Effector memory CD8-positive, alpha-beta T cell (primary cell): ENCODE measurements at regions not wholly inside any gene's neighbourhood (a gene's known extent, or its start where the extent isn't known, plus 50 kb on each side); places are given as distances from the start of the nearest gene placed in this dataset.

Experiments used
- ATAC-seq: fragments of 150-1000 bp; cut with Tn5 transposase; replicated peaks from 2 replicates; pipeline ENCODE4 v1.10.0; 2021; ENCODE audit warnings: mild to moderate bottlenecking, moderate library complexity
- DNase-seq, 3 experiments: peaks; one replicate each; pipeline ENCODE4 v3.0.0; 2021
- H3K27ac Mint-ChIP-seq, 2 donors: one replicate each; pipeline ENCODE4 v1.8.0; 2022; ENCODE audit warnings: mild to moderate bottlenecking in 2 of 2, mixed read lengths in 2 of 2, moderate library complexity in 2 of 2
- H3K27me3 Mint-ChIP-seq, 2 donors: one replicate each; pipeline ENCODE4 v1.8.0; 2022; ENCODE audit warnings: mixed read lengths in 2 of 2
- H3K36me3 Mint-ChIP-seq: one replicate; pipeline ENCODE4 v1.8.0; 2022; ENCODE audit warnings: mild to moderate bottlenecking, moderate library complexity, mixed read lengths; ENCODE audit not compliant: insufficient read depth
- H3K4me1 Mint-ChIP-seq, 2 donors: one replicate each; pipeline ENCODE4 v1.8.0; 2022; ENCODE audit warnings: low read depth in 2 of 2, mixed read lengths in 2 of 2
- H3K4me3 Mint-ChIP-seq, 2 donors: one replicate each; pipeline ENCODE4 v1.8.0; 2022; ENCODE audit warnings: mild to moderate bottlenecking in 2 of 2, mixed read lengths in 2 of 2, moderate library complexity in 2 of 2
- H3K9me3 Mint-ChIP-seq, 2 donors: one replicate each; pipeline ENCODE4 v1.8.0; 2022; ENCODE audit warnings: mixed read lengths in 2 of 2

DNA sequence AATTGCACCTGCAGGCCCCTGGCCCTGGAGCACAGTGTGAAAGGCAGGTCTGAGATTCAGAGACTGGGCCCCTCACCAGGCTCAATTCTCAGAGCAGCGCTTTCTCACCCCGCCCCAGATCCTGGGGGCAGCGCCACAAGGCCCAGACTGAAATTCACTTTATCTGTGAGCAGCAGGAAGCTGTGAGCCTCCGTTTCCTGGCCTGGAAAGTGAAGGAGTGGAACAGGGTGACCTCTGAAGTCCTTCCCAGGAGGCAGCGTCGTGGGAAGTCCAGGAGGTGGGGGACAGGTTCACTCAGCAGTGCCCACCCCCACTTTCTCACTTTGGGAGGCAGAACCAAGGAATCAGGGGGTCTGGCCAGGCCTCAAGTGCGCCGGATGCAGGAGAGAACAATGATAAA, 235.4 kb downstream of the NDUFA10 start:
- H3K4me3 Mint-ChIP-seq, result no peak overlapping the region
- DNase-seq, result no peak
- no peaks in the 10 kb centered on the region for H3K4me1 Mint-ChIP-seq
- peaks cover 3 to 9% of the 10 kb centered on the region in 2 donors for H3K9me3 Mint-ChIP-seq
- no peak overlapping the region for H3K27ac Mint-ChIP-seq
- H3K36me3 Mint-ChIP-seq, result no peaks in the 10 kb centered on the region
- peaks cover 13 to 38% of the 10 kb centered on the region in 2 donors for H3K27me3 Mint-ChIP-seq
- no peak for ATAC-seq

DNA sequence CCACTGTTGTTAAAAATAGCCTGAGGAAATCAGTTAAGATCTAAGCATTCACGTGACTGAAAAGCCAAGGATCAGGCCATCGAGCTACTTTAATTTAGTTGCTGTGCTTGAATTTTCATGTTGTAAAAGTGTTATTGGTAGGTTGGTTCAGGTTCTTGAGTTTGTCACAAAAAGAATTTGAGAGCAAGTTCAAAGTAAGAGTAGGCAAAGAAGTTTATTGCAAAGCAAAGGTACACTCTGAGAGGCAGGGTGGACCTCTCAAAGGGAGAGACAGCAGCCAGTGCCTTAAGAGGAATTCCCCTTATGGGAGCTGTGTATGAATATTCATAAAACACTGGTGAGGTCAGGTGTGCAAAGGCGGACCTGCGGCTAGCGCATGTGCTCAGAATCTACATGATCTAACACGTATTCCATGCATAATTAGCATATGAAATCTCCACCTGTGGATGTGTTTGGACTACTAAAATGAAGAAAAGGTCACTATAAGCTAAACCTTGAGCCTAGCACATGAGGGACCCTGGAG, 236.5 kb downstream of the NDUFA10 start:
- H3K9me3 Mint-ChIP-seq, result peaks cover 3 to 9% of the 10 kb centered on the region in 2 donors
- H3K4me3 Mint-ChIP-seq, result no peak overlapping the region
- ATAC-seq (no peak), DNase-seq (no peak)
- H3K4me1 Mint-ChIP-seq, result no peaks in the 10 kb centered on the region
- H3K27ac Mint-ChIP-seq, result no peak overlapping the region
- H3K36me3 Mint-ChIP-seq, result no peaks in the 10 kb centered on the region
- H3K27me3 Mint-ChIP-seq, result peaks cover 13 to 40% of the 10 kb centered on the region in 2 donors

DNA sequence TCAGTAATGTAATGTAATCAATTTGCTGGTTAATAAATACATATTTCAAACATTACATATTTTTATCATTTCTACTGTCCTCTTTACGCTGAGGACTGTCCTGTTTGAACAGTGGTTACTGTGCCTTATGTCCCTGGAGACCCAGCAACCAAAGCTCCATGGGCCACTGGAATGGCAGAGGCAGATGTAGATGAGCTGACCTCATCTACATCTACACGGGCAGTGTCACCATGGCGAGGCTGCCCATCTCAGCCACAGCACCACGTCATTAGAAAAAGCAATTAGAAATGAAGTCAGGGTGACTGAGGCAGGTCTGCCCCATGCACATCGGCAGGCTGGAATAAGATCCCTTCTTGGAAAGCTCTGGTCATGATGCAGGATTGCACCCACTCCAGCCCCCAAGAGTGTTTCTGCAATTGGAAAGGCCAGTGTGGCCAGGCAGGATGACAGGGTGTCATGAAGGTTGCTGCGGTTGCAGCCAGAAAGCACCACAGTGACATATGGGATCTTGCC, 237.5 kb downstream of the NDUFA10 start:
- Mint-ChIP-seq H3K4me1 (no peaks in the 10 kb centered on the region), H3K27ac (no peak overlapping the region), H3K4me3 (no peak overlapping the region), H3K36me3 (no peaks in the 10 kb centered on the region), H3K9me3 (peaks cover 3 to 9% of the 10 kb centered on the region in 2 donors), H3K27me3 (peaks cover 13 to 49% of the 10 kb centered on the region in 2 donors)
- no peak for DNase-seq
- no peak for ATAC-seq

DNA sequence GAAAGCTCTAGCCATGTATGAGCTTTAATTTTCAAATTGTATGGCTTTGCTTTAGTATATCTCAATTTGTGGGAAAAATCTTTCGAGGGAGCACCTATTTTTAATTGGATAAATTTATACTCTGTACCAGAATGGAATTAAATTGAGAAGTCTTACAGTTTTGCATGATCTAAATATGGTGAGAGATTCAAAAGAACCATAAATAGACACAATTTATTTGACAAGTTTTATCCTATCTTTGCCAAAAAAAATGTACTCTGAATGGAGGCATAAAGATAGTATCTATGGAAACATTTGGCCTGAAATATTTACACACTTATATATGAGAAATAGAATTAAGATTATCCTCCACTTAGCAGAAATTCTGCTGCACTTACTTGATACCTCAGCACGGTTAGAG, 238.4 kb downstream of the NDUFA10 start:
- Mint-ChIP-seq H3K4me1 (no peaks in the 10 kb centered on the region), H3K36me3 (no peaks in the 10 kb centered on the region), H3K4me3 (no peak overlapping the region), H3K27me3 (peaks cover 13 to 52% of the 10 kb centered on the region in 2 donors), H3K27ac (no peak overlapping the region), H3K9me3 (peaks cover 3 to 9% of the 10 kb centered on the region in 2 donors)
- ATAC-seq (no peak), DNase-seq (no peak)

DNA sequence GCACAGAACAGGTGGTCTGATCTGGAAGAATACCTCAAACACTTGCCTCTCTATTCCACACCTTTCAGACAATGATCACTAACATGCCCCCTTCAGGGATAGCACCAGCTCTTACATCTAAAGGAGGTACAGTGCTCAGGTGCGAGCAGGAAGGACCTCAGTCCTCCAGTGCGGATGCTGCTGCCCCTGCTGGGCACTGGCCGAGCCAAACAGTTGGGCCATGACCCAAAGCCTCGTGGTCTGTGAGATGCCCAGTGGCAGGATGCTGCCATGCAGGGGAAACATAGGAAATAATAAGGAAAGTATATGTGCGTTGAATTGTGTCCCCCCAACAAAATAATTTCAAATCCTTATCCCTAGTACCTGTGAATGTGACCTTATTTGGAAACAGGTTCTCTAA, 243.7 kb downstream of the NDUFA10 start:
- no peaks in the 10 kb centered on the region for H3K4me1 Mint-ChIP-seq
- H3K4me3 Mint-ChIP-seq, result no peak overlapping the region
- peaks cover 31 to 75% of the 10 kb centered on the region in 2 donors for H3K27me3 Mint-ChIP-seq
- H3K27ac Mint-ChIP-seq, result no peak overlapping the region
- no peak for DNase-seq
- no peak for ATAC-seq
- peaks cover 3 to 9% of the 10 kb centered on the region in 2 donors for H3K9me3 Mint-ChIP-seq
- H3K36me3 Mint-ChIP-seq, result no peaks in the 10 kb centered on the region

DNA sequence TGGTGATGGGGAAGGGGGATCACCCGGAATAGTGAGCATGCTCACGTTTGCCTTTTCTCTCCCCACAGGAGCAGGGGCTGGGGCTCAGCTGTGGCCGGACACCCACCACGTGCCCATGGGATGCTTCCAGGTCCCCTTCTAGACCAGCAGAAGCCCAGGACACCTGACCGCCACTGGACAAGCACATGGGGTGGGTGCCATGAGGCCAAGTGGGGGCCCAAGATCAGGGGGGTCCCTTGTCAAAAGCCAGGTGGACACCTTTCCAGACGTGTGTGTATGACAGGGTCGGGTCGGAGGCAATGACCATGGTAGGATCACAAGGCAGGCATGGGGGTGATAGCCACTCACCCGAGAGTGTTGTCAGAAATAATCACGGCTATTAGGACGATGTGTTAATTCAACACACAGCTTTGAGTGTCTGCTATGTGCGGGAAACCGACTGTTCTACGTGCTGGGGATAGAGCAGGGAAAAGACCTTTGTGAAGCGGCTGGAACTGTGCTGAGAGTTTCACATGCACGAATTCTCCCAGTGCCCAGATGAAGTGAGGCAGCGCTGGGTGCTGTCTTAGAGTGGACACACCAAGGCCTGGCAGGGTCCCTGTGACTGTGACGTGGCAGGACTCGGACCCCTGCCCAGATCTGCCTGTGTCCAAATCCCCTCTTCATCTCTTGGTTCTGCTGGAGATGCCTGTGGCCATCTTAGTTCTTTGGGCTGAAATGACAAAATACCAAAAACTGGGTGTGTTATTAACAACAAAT, 244.7 kb downstream of the NDUFA10 start:
- peaks cover 27 to 75% of the 10 kb centered on the region in 2 donors for H3K27me3 Mint-ChIP-seq
- DNase-seq, result no peak
- H3K9me3 Mint-ChIP-seq, result no peaks in the 10 kb centered on the region
- H3K27ac Mint-ChIP-seq, result no peak overlapping the region
- no peaks in the 10 kb centered on the region for H3K4me1 Mint-ChIP-seq
- no peaks in the 10 kb centered on the region for H3K36me3 Mint-ChIP-seq
- no peak for ATAC-seq
- H3K4me3 Mint-ChIP-seq, result no peak overlapping the region

DNA sequence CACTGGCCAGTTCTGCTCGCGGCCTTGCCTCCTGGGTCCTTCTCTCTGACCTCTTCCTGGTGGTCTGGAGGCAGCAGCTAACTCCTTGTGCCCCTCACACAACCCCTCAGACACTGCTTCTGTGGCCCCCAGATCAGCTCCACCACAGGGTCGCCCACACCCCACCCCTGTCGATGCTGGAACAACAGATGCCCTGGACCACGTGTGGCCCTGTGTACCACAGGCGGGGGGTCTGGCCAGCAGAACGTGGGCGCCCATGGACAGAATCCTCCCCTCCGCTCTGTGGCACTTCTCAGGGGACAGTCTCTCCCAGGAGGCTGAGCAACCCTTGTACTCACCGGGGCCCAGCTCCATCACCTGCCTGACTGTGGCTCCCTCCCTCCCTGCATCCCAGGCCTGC, 245.6 kb downstream of the NDUFA10 start:
- no peak overlapping the region for H3K27ac Mint-ChIP-seq
- H3K4me1 Mint-ChIP-seq, result no peaks in the 10 kb centered on the region
- no peaks in the 10 kb centered on the region for H3K36me3 Mint-ChIP-seq
- H3K27me3 Mint-ChIP-seq, result peaks cover 28 to 75% of the 10 kb centered on the region in 2 donors
- ATAC-seq, result no peak
- no peaks in the 10 kb centered on the region for H3K9me3 Mint-ChIP-seq
- DNase-seq, result no peak
- no peak overlapping the region for H3K4me3 Mint-ChIP-seq

DNA sequence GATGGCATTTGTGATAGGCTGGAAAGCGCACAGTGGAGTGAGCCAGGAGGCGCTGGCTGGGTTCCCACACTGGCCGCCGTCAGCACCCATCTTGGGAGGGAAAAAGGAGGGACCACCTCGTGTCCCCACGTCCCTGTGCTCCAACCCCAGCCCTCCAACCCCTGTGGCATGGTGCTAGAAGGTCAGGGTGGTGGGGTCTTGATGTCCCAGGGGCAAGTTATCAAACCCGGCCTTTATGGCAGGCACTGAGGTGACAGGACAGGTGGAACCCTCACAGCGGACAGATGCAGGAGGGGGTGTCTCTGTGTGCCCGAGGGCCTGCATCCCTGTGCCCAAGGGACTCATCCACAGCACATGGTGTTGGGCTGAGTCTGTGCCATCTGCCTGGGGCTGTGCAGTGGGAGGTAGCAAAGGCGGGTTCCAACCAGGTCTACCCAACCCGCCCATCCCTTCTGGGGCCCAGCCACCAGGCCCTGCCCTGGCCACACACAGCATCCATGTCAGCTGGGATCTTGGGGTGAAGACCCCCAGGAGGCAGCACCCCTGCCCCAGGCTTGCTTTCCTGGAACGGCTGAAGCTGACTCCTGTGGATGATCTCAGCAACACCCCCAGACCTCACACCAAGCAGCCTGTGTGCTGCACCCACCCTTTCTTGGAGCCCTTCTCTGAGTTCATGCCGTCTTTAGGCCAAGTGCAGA, 246.1 kb downstream of the NDUFA10 start:
- no peaks in the 10 kb centered on the region for H3K36me3 Mint-ChIP-seq
- no peak overlapping the region for H3K27ac Mint-ChIP-seq
- DNase-seq (no peak), ATAC-seq (no peak)
- no peaks in the 10 kb centered on the region for H3K4me1 Mint-ChIP-seq
- no peak overlapping the region for H3K4me3 Mint-ChIP-seq
- H3K9me3 Mint-ChIP-seq, result no peaks in the 10 kb centered on the region
- H3K27me3 Mint-ChIP-seq, result peaks cover 34 to 80% of the 10 kb centered on the region in 2 donors

DNA sequence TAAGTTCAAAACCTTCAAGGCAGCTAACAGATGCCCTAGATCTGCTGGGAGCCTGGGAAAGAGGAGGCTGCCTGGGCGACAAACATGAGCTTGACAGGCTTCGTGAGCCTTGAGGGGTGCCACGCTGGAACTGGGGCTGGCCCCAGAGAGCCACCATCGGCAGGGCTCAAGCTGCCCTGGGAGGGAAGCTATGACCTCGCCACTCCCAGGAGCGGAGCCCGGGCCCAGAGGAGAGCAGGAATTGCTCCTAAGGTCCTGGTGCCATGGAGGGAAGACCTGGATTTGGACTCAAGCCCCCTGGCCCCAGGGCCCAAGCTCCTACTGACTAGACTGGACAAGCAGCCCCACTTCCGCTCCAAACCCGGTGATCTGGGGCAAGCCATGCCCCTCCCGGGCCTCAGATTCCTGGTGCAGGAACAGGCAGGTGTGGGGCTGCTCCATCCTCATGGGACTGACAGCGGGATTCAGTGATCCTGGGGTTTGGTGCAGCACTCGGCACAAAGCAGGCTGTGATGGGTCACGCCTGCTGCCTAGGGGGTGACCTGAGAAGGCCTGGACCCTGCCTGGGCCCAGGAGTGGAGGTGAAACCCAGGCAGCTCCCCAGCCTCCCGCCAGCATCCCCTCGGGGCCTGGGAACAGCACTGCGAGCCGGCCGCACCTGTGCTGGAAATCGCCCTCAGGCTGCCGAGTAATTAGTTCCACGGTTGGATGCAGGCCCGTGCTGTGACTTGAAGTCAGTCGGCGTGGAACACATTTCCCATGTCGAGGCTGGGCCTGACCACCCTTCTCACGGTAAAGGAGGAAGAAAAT, 246.9 kb downstream of the NDUFA10 start:
- Mint-ChIP-seq H3K27ac (no peak overlapping the region), H3K4me1 (no peaks in the 10 kb centered on the region), H3K36me3 (no peaks in the 10 kb centered on the region), H3K27me3 (peaks cover 42 to 85% of the 10 kb centered on the region in 2 donors), H3K9me3 (no peaks in the 10 kb centered on the region), H3K4me3 (no peak overlapping the region)
- ATAC-seq (no peak), DNase-seq (no peak)

DNA sequence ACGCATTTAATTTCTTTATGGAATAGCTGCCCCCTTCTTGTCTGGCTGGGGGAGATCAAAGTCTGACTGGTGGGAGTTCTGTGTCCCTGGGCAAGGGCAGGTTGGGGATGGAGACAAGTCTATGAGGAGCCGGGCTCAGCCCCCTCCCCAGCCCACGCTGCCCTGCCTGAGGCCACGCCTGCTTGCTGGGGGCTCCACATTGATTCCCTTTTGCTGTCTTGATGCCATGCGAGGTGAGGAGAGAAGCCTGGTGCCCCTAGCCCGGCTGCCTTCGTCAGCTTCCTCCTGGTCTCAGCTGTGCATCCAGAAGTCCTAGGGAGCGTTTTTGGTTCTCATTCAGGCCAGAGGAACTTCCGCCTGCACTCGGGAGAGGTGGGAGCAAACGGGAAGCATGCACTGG, 247.9 kb downstream of the NDUFA10 start:
- ATAC-seq (no peak), DNase-seq (no peak)
- H3K27me3 Mint-ChIP-seq, result peaks cover 42 to 88% of the 10 kb centered on the region in 2 donors
- H3K4me3 Mint-ChIP-seq, result no peak overlapping the region
- peaks cover 0 to 2% of the 10 kb centered on the region in 2 donors for H3K9me3 Mint-ChIP-seq
- H3K36me3 Mint-ChIP-seq, result no peaks in the 10 kb centered on the region
- no peak overlapping the region for H3K27ac Mint-ChIP-seq
- no peaks in the 10 kb centered on the region for H3K4me1 Mint-ChIP-seq

DNA sequence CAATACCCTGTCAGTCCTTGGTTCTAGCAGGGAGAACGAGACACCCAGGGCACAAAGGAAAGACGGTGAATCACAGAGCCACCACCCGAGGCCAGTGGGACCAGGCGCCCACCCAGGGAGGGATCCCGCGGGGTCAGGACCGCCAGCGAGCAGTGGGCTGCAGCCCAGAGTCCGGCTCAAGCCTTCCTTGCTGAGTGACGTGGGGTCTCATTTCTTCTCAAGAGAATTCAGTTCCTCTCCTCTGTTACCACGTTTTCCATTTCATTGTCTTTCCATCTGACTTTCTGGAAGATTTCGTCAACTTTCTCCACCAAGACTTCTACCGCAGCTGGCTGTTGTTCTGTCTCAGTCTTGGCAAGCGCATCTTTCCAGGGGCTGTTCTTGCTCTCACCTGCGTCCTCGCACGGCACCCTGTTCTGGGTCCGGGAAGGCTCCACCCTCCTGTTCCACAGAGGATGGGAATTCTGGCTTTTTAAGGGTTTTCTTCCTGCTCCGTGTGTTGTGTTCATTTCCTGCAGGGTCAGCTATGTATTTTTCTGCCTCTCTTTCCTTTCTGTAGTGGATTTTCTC, 248.6 kb downstream of the NDUFA10 start:
- Mint-ChIP-seq H3K27ac (no peak overlapping the region), H3K9me3 (peaks cover 0 to 2% of the 10 kb centered on the region in 2 donors), H3K4me1 (no peaks in the 10 kb centered on the region), H3K27me3 (peaks cover 42 to 82% of the 10 kb centered on the region in 2 donors), H3K36me3 (no peaks in the 10 kb centered on the region), H3K4me3 (no peak overlapping the region)
- no peak for ATAC-seq
- DNase-seq, result no peak

DNA sequence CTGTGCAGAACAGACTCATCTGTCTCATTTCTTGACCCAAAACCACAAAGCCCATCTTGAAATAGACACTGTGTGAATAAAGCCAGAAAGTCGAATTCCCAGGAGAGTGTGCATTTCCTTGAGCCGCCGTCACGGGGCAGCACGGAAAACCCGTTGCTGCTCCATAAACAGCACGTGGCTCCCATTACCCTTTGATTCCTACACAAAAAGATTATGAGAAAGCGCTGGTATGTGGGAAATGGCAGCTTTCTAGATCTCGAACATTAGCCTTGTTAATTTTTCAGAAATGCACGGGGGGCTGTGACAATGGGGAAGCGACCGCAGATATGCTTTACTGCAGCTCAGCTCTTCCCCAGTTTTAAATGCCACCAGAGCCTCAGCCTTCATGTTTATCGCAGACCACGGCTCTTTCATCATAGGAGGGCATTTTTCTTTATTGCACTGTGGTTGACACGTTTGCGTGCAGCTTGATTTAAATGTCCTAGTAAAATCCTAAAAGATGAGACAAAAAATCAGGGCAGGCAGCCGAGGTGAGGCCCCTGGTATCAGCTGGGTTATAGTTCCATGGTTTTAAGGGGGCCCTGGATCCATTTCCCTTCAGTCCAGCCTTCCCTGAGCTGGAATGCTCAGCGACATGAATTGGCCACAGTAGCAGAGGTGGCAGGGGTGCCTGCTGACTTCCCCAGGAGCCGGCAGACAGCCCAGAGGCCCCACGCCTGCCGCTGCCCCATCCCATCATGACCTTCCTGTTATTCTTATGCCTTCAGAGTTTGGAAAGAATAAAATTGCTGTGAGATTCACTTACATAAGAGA, 249.3 kb downstream of the NDUFA10 start:
- no peaks in the 10 kb centered on the region for H3K4me1 Mint-ChIP-seq
- no peak overlapping the region for H3K4me3 Mint-ChIP-seq
- peaks cover 0 to 2% of the 10 kb centered on the region in 2 donors for H3K9me3 Mint-ChIP-seq
- H3K36me3 Mint-ChIP-seq, result no peaks in the 10 kb centered on the region
- ATAC-seq (no peak), DNase-seq (no peak)
- peaks cover 35 to 75% of the 10 kb centered on the region in 2 donors for H3K27me3 Mint-ChIP-seq
- H3K27ac Mint-ChIP-seq, result no peak overlapping the region
